ENCODE measurements at regions not wholly inside any gene's neighbourhood (a gene's known extent, or its start where the extent isn't known, plus 50 kb on each side); places are given as distances from the start of the nearest gene placed in this dataset.
A peak's percentile ranks its signal among the peaks of the same experiment; 100 is the strongest.

- no peak for DNase-seq
Observed at GRCh38 chr12:75695926-75696325, 184.5 kb upstream of the KRR1 start.

- DNase-seq: peak; percentile 60
Observed at GRCh38 chr12:75694534-75695268, 183.3 kb upstream of the KRR1 start.

DNA sequence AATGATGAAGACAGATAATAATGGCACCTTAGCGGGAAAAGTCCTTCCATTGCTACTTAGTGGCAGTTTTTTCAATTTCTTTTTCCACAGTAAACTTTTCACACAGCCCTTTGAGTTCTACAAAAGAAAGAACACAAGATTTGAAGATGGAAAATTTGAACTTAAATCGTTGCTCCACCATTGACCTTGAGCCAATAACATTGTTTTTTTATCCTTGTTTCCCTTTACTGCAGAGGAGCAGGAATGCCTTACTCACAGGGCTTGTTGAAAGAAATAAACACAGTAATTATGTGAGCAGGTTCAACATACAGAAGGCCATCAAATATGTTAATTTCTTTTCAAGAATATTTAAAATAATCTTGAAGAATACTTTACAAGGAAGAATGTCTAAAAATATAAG is 181.5 kb upstream of the KRR1 start:
- DNase-seq: no peak

GRCh38 chr12:75690296-75690955 is 179.0 kb upstream of the KRR1 start:
- DNase-seq: peak; percentile 98

- DNase-seq: peak; percentile 73
Observed at GRCh38 chr12:75686233-75686632, 174.8 kb upstream of the KRR1 start.

DNA sequence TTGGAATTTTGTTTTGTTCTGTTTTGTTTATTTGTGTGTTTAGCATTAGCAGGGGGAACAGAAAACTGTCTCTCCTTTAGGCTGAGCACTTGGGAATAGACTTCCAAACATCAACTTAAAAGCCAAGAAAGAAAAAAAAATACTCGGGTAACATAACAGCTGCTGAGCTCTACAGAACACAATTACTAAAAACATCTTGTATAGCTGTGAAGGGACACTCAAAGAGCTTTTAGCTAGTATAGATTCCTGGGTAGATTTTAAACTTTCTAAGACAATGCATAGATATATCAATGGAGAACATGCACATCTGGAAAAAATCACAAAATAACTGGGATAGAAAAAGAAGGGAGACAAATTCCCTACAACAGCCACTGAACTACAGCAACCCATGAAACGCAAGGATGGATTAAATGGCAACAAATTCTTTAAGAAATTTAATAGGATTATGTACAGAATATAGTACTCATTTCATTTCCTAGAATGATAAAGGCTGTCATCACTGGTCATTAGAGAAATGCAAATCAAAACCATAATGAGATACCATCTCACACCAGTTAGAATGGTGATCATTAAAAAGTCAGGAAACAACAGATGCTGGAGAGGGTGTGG is 174.3 kb upstream of the KRR1 start:
- DNase-seq: peak; percentile 44

- peak; percentile 90 for DNase-seq
Observed at GRCh38 chr12:75684678-75685616, 173.5 kb upstream of the KRR1 start.

GRCh38 chr12:75683995-75684586 is 172.7 kb upstream of the KRR1 start:
- DNase-seq: peak; percentile 45

DNA sequence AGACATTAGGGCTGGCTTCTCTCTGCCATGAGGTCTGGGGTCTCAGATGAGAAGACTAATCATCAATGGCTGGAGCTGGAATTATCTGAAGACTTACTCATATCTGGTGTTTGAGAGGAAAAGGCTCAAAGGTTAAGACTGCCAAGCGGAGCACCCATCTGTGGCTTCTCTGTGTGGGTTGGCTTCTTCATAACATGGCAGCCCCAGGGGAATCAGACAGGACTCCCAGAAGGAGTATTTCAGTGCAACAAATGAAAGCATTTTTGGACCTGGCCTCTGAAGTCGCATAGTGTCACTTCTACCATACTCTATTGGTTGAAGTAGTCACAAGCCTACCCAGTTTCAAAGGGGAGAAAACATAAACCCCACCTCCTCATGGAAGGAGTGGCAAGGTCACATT is 171.8 kb upstream of the KRR1 start:
- DNase-seq: no peak

- DNase-seq: no peak
Observed at GRCh38 chr12:75677522-75677921, 166.1 kb upstream of the KRR1 start.

DNA sequence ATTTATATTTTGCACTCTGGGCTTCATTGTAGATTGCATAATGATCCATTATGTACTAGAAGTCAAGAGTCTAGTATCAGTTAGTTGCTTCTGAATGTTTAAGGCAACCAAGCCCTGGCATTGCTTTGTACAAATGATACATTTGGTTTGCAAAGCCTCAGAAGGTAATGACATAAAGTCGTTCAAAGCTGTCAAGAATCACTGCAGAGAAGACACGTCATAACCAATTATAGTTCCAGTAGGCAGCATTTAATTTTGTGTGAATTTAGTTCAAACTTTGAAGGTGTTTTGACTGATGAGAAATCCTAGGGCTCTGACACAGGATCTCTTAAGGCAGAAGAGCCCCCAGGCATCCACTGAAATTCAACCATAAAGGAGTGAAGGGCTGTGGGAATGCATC is 163.0 kb upstream of the KRR1 start:
- no peak for DNase-seq

DNA sequence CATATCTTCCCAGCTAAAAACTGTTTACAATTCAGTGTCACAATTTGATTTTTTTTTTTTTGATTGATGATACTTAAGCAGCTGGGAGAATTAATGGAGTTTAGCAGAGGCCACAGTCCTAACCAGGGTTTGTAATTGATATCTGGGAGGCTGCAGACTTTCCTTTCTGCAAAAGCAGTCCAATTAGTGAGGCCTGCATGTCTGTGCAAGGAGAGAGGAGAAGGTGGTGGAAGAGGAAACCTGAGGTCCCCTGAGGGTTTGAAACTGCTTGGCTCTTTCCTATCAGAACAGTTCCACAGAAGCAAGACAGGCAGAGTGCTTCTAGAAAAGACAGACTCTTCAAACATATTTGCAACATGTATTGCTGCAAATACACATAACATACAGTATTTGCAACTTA is 160.8 kb upstream of the KRR1 start:
- DNase-seq: no peak

DNA sequence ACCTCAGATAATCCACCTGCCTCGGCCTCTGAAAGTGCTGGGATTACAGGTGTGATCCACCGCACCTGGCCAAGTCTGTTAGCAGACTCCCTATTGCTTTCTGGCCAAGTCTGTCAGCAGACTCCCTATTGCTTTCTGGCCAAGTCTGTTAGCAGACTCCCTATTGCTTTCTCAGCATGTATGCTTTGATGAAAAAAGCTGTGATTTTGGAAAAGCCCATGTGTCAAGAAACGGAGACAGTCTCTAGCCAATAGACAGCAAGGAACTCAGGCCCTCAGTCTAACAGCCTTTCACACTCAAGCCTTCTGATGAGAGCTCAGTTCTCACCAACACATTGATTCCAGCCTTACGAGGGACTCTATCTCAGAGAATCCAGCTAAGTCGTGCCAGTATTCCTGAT is 158.8 kb upstream of the KRR1 start:
- no peak for DNase-seq

GRCh38 chr12:75666939-75667334 is 155.5 kb upstream of the KRR1 start:
- DNase-seq: peak; percentile 84

GRCh38 chr12:75666126-75666938 is 154.9 kb upstream of the KRR1 start:
- peak; percentile 77 for DNase-seq

- peak; percentile 52 for DNase-seq
Observed at GRCh38 chr12:75665216-75665615, 153.8 kb upstream of the KRR1 start.

DNA sequence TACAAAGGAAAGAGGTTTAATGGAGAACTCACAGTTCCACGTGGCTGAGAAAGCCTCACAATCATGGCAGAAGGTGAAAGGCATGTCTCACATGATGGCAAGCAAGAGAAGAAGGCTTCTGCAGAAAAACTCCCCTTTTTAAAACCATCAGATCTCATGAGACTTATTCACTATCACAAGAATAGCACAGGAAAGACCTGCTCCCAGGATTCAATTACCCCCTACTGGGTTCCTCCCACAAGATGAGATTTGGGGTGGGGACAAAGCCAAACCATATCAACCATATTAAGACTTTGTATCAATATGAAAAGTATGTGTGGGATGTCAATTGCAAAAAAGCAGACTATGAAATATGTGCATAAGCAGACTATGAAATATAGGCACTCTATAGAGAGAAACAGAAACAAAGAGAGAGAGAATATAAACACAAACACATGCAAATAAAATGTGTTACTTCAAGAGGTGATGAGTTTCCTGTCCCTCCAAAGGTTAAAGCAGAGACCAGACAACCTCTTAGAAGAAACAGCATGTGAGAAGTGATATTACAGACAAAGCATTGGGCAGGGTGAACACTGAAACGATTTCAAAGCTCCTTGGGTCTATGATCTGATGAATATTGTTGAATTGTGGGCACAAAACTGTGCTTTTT is 151.2 kb upstream of the KRR1 start:
- peak; percentile 69 for DNase-seq

GRCh38 chr12:75661908-75662307 is 150.5 kb upstream of the KRR1 start:
- peak; percentile 90 for DNase-seq

GRCh38 chr12:75660805-75661404 is 149.5 kb upstream of the KRR1 start:
- DNase-seq: peak; percentile 82

GRCh38 chr12:75660107-75660530 is 148.7 kb upstream of the KRR1 start:
- DNase-seq: peak; percentile 88
